GM12891 (cell line): ENCODE measurements at regions not wholly inside any gene's neighbourhood (a gene's known extent, or its start where the extent isn't known, plus 50 kb on each side); places are given as distances from the start of the nearest gene placed in this dataset.
"Not testable (repeated sequence)": the region's sequence is repeated elsewhere in the genome, so short reads cannot be mapped to it uniquely, and the experiment has no call there.

Source experiments
- POLR2A ChIP-seq: IDR thresholded peaks from 2 replicates; pipeline ENCODE4 v1.6.1; 2011; ENCODE audit warnings: low read depth, low read length, control low read depth
- POLR2AphosphoS5 ChIP-seq: IDR thresholded peaks from 2 replicates; pipeline ENCODE4 v1.6.1; 2011; ENCODE audit warnings: low read depth, low read length, control low read depth
- POU2F2 ChIP-seq: IDR thresholded peaks from 2 replicates; pipeline ENCODE4 v1.6.1; 2011; ENCODE audit warnings: low read depth, mild to moderate bottlenecking, control low read depth, low read length, moderate library complexity
- TAF1 ChIP-seq: IDR thresholded peaks from 2 replicates; pipeline ENCODE4 v1.6.1; 2011; ENCODE audit warnings: low read depth, low read length, control low read depth

DNA sequence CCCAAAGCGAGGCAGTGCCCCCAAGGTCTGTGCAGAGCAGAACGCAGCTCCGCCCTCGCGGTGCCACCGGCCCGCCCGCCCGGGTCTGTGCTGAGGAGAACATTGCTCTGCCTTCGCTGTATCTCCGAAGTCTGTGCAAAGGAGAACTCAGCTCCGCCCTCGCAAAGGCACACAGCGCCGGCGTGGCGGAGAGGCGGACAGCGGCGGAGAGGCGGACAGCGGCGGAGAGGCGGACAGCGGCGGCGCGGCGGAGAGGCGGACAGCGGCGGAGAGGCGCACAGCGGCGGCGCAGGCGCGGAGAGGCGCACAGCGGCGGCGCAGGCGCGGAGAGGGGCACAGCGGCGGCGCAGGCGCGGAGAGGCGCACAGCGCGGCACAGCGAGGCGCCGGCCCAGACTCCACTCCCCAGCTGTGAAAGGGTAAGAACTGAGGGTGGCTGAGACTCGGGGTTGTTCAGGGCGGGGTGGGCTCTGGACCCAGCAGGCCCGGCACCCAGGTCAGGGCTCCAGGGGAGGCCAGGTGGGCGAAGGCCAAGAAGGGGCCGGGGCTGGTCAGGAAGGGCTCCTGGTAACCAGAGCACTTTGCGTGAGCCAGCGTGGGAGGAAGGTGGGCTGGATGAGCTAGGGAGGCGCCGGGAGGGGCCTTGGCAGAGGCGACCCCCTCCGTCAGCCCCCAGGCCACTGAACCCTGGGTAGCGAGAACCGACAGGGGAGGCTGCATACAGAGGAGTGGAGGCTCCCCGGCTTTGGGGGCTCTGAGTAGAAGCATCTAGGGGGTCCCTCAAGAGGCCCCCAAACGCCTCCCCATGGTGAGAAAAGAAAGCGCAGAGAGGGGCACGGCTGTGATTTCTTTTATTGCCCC lies 53.4 kb downstream of the VPREB1 start:
- not testable (repeated sequence) for TF ChIP-seq POLR2A, POLR2AphosphoS5, TAF1, POU2F2
